ENCODE measurements at regions not wholly inside any gene's neighbourhood (a gene's known extent, or its start where the extent isn't known, plus 50 kb on each side); places are given as distances from the start of the nearest gene placed in this dataset.

- DNase-seq (ENCODE audit: low spot score), result no peak
- TF ChIP-seq CTCF (IDR thresholded peaks at IDR 0.05; ENCODE audit: extremely low read depth, insufficient read depth, missing control alignments), result no peak
- in situ Hi-C loops (cut with MboI; ENCODE audit: low pct_unique_long_range_greater_than_20kb, low sequenced_read_pairs, unreplicated experiment), result no loop called here
Observed at GRCh38 chr12:127174881-127175280, 1092.1 kb upstream of the TMEM132C start.

GRCh38 chr12:127175361-127175760 is 1091.6 kb upstream of the TMEM132C start:
- in situ Hi-C loops (cut with MboI; ENCODE audit: low pct_unique_long_range_greater_than_20kb, low sequenced_read_pairs, unreplicated experiment), result no loop called here
- no peak for TF ChIP-seq CTCF (IDR thresholded peaks at IDR 0.05; ENCODE audit: extremely low read depth, insufficient read depth, missing control alignments)
- DNase-seq (ENCODE audit: low spot score), result no peak

- in situ Hi-C loops (cut with MboI; ENCODE audit: low pct_unique_long_range_greater_than_20kb, low sequenced_read_pairs, unreplicated experiment), result no loop called here
- DNase-seq (ENCODE audit: low spot score), result no peak
- TF ChIP-seq CTCF (IDR thresholded peaks at IDR 0.05; ENCODE audit: extremely low read depth, insufficient read depth, missing control alignments), result no peak
Observed at GRCh38 chr12:127176804-127177203, 1090.2 kb upstream of the TMEM132C start.

GRCh38 chr12:127178052-127178451 is 1088.9 kb upstream of the TMEM132C start:
- DNase-seq (ENCODE audit: low spot score), result no peak
- no peak for TF ChIP-seq CTCF (IDR thresholded peaks at IDR 0.05; ENCODE audit: extremely low read depth, insufficient read depth, missing control alignments)
- in situ Hi-C loops (cut with MboI; ENCODE audit: low pct_unique_long_range_greater_than_20kb, low sequenced_read_pairs, unreplicated experiment), result no loop called here

GRCh38 chr12:127178463-127178862 is 1088.5 kb upstream of the TMEM132C start:
- TF ChIP-seq CTCF (IDR thresholded peaks at IDR 0.05; ENCODE audit: extremely low read depth, insufficient read depth, missing control alignments), result no peak
- in situ Hi-C loops (cut with MboI; ENCODE audit: low pct_unique_long_range_greater_than_20kb, low sequenced_read_pairs, unreplicated experiment), result no loop called here
- no peak for DNase-seq (ENCODE audit: low spot score)

GRCh38 chr12:127179176-127179575 is 1087.8 kb upstream of the TMEM132C start:
- no peak for DNase-seq (ENCODE audit: low spot score)
- in situ Hi-C loops (cut with MboI; ENCODE audit: low pct_unique_long_range_greater_than_20kb, low sequenced_read_pairs, unreplicated experiment), result no loop called here
- no peak for TF ChIP-seq CTCF (IDR thresholded peaks at IDR 0.05; ENCODE audit: extremely low read depth, insufficient read depth, missing control alignments)

GRCh38 chr12:127182018-127182417 is 1085.0 kb upstream of the TMEM132C start:
- in situ Hi-C loops (cut with MboI; ENCODE audit: low pct_unique_long_range_greater_than_20kb, low sequenced_read_pairs, unreplicated experiment), result no loop called here
- TF ChIP-seq CTCF (IDR thresholded peaks at IDR 0.05; ENCODE audit: extremely low read depth, insufficient read depth, missing control alignments), result no peak
- DNase-seq (ENCODE audit: low spot score), result no peak

Measured in GM13977 (cell line).